ENCODE measurements at regions not wholly inside any gene's neighbourhood (a gene's known extent, or its start where the extent isn't known, plus 50 kb on each side); places are given as distances from the start of the nearest gene placed in this dataset.

DNA sequence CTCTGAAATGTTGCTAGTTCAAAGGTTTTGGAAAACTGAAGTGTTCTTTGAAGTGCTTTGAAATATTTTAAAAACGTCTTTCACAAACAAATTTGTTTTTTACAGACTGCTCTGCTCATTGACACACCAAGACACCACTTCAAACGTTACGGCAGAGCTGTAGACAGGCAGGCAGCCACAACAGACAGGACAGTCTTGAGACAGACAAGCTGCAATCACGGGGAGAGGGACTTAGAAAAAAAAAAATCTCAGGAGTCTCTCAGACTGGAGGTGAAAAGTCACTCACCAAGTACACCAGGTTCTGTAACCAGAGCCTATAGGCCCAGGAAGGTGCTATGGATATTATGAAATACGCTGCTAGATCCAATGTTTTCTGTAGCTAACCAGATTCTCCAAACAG, 135.4 kb downstream of the ISL1 start (continued):
- TF ChIP-seq, protein P1, sequence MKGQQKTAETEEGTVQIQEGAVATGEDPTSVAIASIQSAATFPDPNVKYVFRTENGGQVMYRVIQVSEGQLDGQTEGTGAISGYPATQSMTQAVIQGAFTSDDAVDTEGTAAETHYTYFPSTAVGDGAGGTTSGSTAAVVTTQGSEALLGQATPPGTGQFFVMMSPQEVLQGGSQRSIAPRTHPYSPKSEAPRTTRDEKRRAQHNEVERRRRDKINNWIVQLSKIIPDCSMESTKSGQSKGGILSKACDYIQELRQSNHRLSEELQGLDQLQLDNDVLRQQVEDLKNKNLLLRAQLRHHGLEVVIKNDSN (IDR thresholded peaks at IDR 0.05; ENCODE audit: borderline replicate concordance, low read depth) = no peak
- no peak for TF ChIP-seq SMC3 (IDR thresholded peaks at IDR 0.05; ENCODE audit: low read depth, low read length)

DNA sequence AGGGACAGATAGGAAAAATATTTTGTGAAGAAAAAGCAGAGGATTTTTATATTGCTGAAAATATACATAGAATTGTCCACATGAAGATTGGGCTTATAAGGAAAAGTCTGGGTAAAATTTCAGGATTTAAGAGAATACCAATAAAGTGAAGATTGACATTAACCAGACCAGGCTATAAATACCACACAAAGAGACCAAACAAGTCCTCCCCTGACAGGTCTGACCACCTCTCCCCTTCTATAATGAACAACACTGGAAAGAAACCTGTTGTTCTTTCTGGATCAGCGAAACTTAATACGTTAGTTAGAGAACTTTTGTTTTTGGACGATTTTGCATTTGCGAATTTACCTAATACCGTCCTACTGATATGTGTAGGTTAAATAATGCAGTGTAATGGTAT, 138.3 kb downstream of the ISL1 start:
- Histone ChIP-seq H3K9me2 (no peaks in the 10 kb centered on the region), H3K79me2 (ENCODE audit: insufficient read depth) (no peaks in the 10 kb centered on the region), H3K4me3 (ENCODE audit: low read depth in 2 of 2, low read length in 1 of 2) (no peak overlapping the region), H3F3A (replicated peaks; ENCODE audit: insufficient read depth) (no peaks in the 10 kb centered on the region), H2AFZ (ENCODE audit: low read depth) (no peak overlapping the region), H3K9me3 (no peaks in the 10 kb centered on the region), H3K27me3 (ENCODE audit: insufficient read depth) (no peaks in the 10 kb centered on the region), H3K4me2 (no peak overlapping the region), H3K9ac (no peak overlapping the region), H3K4me1 (ENCODE audit: control insufficient read depth in 1 of 2, insufficient read depth in 2 of 2, low read depth in 1 of 2, low read length in 1 of 2) (peaks cover 0 to 10% of the 10 kb centered on the region in 2 experiments; a peak in 2 of 4 replicates), H3K27ac (ENCODE audit: low read depth in 2 of 2, low read length in 1 of 2) (no peak overlapping the region), H3K36me3 (replicated peaks in 1 of 2; ENCODE audit: control insufficient read depth in 1 of 2, insufficient read depth in 2 of 2, low read length in 1 of 2) (no peaks in the 10 kb centered on the region), H4K20me1 (ENCODE audit: insufficient read depth) (no peaks in the 10 kb centered on the region)
- 94% methylated on average over 5 of the region's 5 CpGs for WGBS (ENCODE audit: low lambda C conversion rate)
- ChIA-PET POLR2A (no interaction called here), CTCF (no interaction called here)
- DNase-seq = no peak
- TF ChIP-seq SIN3A (IDR thresholded peaks at IDR 0.05; ENCODE audit: borderline replicate concordance, low read depth, low read length) = no peak
- TF ChIP-seq, protein P2, sequence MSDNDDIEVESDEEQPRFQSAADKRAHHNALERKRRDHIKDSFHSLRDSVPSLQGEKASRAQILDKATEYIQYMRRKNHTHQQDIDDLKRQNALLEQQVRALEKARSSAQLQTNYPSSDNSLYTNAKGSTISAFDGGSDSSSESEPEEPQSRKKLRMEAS (IDR thresholded peaks at IDR 0.05; ENCODE audit: low read depth) = no peak
- TF ChIP-seq POLR2AphosphoS5 (IDR thresholded peaks at IDR 0.05; ENCODE audit: low read depth, low read length) = no peak
- TF ChIP-seq JUND (IDR thresholded peaks at IDR 0.05) = no peak

DNA sequence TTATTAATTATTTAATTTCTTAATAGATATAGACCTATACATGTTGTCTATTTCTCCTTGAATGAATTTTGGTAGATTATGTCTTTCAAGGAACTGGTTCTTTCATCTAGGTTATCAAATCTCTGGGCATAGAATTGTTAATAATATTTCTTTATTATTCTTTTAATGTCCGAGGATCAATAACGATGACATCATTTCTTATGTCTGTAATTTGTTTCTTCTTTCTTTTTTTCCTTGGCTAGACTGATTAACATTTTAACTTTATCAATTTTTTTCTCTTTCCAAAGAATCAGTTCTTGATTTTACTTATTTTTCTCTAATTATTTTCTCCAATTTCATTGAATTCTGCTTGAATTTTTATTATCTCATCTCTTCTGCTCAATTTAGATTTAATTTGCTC, 156.0 kb downstream of the ISL1 start:
- no peaks in the 10 kb centered on the region for H3K27me3 ChIP-seq (ENCODE audit: insufficient read depth)
- H3K79me2 ChIP-seq (ENCODE audit: insufficient read depth) = no peaks in the 10 kb centered on the region
- H3K9ac ChIP-seq = no peak overlapping the region
- POLR2A ChIA-PET = no interaction called here
- H3K4me1 ChIP-seq (ENCODE audit: control insufficient read depth in 1 of 2, insufficient read depth in 2 of 2, low read depth in 1 of 2, low read length in 1 of 2) = no peaks in the 10 kb centered on the region; a peak in 1 of 4 replicates
- no peak overlapping the region for H3K4me2 ChIP-seq
- H3K27ac ChIP-seq (ENCODE audit: low read depth in 2 of 2, low read length in 1 of 2) = no peak overlapping the region
- H3F3A ChIP-seq (replicated peaks; ENCODE audit: insufficient read depth) = peaks cover 4% of the 10 kb centered on the region
- DNase-seq = no peak
- no peak for TF ChIP-seq TEAD4 (IDR thresholded peaks at IDR 0.05; ENCODE audit: borderline replicate concordance, insufficient read depth)
- TF ChIP-seq RXRA (IDR thresholded peaks at IDR 0.05; ENCODE audit: borderline replicate concordance, low read depth) = no peak
- TF ChIP-seq GATA2 (CRISPR knock-in tag; IDR thresholded peaks at IDR 0.05) = no peak
- TF ChIP-seq, protein P3, sequence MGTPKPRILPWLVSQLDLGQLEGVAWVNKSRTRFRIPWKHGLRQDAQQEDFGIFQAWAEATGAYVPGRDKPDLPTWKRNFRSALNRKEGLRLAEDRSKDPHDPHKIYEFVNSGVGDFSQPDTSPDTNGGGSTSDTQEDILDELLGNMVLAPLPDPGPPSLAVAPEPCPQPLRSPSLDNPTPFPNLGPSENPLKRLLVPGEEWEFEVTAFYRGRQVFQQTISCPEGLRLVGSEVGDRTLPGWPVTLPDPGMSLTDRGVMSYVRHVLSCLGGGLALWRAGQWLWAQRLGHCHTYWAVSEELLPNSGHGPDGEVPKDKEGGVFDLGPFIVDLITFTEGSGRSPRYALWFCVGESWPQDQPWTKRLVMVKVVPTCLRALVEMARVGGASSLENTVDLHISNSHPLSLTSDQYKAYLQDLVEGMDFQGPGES (IDR thresholded peaks at IDR 0.05; ENCODE audit: low read depth, low read length) = no peak
- TF ChIP-seq, protein P4, sequence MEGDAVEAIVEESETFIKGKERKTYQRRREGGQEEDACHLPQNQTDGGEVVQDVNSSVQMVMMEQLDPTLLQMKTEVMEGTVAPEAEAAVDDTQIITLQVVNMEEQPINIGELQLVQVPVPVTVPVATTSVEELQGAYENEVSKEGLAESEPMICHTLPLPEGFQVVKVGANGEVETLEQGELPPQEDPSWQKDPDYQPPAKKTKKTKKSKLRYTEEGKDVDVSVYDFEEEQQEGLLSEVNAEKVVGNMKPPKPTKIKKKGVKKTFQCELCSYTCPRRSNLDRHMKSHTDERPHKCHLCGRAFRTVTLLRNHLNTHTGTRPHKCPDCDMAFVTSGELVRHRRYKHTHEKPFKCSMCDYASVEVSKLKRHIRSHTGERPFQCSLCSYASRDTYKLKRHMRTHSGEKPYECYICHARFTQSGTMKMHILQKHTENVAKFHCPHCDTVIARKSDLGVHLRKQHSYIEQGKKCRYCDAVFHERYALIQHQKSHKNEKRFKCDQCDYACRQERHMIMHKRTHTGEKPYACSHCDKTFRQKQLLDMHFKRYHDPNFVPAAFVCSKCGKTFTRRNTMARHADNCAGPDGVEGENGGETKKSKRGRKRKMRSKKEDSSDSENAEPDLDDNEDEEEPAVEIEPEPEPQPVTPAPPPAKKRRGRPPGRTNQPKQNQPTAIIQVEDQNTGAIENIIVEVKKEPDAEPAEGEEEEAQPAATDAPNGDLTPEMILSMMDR (IDR thresholded peaks at IDR 0.05) = no peak
- no peak for TF ChIP-seq EP300 (IDR thresholded peaks at IDR 0.05; ENCODE audit: borderline replicate concordance in 1 of 2, low read depth in 1 of 2, low read length in 1 of 2)
- TF ChIP-seq, protein P5, sequence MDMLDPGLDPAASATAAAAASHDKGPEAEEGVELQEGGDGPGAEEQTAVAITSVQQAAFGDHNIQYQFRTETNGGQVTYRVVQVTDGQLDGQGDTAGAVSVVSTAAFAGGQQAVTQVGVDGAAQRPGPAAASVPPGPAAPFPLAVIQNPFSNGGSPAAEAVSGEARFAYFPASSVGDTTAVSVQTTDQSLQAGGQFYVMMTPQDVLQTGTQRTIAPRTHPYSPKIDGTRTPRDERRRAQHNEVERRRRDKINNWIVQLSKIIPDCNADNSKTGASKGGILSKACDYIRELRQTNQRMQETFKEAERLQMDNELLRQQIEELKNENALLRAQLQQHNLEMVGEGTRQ (IDR thresholded peaks at IDR 0.05; ENCODE audit: borderline replicate concordance, low read depth, low read length) = no peak
- TF ChIP-seq NFIC (IDR thresholded peaks at IDR 0.05; ENCODE audit: borderline replicate concordance) = no peak
- TF ChIP-seq RCOR1 (IDR thresholded peaks at IDR 0.05; ENCODE audit: low read length) = no peak
- H3K4me3 ChIP-seq (ENCODE audit: low read depth in 2 of 2, low read length in 1 of 2) = no peak overlapping the region
- CTCF ChIA-PET = no interaction called here
- H2AFZ ChIP-seq (ENCODE audit: low read depth) = no peak overlapping the region
- H3K9me2 ChIP-seq = no peaks in the 10 kb centered on the region
- no peaks in the 10 kb centered on the region for H4K20me1 ChIP-seq (ENCODE audit: insufficient read depth)
- peaks cover 0 to 2% of the 10 kb centered on the region in 2 experiments for H3K36me3 ChIP-seq (replicated peaks in 1 of 2; ENCODE audit: control insufficient read depth in 1 of 2, insufficient read depth in 2 of 2, low read length in 1 of 2)
- H3K9me3 ChIP-seq = 0 out of 2 replicates have a peak, but pooled peaks cover 4% of the 10 kb centered on the region
- WGBS (ENCODE audit: low lambda C conversion rate) = 88% methylated on average over 2 of the region's 2 CpGs

Data from SK-N-SH (cell line).